ENCODE measurements at regions not wholly inside any gene's neighbourhood (a gene's known extent, or its start where the extent isn't known, plus 50 kb on each side); places are given as distances from the start of the nearest gene placed in this dataset.

DNA sequence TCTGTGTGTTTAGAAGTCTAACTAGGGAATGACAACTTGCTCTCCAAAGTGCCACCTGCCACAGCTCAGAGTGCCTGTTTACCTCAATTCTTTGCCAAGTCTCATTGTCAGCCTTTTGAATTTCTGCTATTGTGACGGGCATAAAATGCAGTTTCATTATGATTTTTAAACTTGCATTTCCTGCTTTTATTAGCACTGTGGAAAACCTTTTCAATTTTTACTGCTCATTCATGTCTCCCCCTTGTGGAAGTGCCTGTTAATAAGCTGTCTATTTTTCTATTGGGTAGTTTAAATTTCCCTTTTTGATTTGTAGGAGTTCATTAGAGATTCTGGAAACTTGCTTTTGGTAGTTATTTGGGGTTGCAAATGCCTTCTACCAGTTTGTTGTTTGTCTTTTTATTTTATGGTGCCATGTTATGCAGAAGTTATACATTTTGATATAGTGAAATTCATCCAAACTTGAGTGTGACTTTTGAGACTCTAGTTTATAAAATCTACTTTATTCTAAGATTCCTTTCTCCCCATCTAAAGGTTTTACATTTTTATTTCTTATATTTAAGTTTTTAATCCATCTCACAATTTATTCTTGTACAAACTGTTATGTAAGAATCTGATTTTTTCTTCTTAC is 53.9 kb upstream of the FRMD4B start:
- TF ChIP-seq, protein P1, sequence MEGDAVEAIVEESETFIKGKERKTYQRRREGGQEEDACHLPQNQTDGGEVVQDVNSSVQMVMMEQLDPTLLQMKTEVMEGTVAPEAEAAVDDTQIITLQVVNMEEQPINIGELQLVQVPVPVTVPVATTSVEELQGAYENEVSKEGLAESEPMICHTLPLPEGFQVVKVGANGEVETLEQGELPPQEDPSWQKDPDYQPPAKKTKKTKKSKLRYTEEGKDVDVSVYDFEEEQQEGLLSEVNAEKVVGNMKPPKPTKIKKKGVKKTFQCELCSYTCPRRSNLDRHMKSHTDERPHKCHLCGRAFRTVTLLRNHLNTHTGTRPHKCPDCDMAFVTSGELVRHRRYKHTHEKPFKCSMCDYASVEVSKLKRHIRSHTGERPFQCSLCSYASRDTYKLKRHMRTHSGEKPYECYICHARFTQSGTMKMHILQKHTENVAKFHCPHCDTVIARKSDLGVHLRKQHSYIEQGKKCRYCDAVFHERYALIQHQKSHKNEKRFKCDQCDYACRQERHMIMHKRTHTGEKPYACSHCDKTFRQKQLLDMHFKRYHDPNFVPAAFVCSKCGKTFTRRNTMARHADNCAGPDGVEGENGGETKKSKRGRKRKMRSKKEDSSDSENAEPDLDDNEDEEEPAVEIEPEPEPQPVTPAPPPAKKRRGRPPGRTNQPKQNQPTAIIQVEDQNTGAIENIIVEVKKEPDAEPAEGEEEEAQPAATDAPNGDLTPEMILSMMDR (IDR thresholded peaks at IDR 0.05; ENCODE audit: insufficient read depth, low read length, severe bottlenecking) = peak; percentile 57
- no peak overlapping the region for H3K4me3 ChIP-seq (ENCODE audit: low read depth, low read length)
- H3K27me3 ChIP-seq (ENCODE audit: control insufficient read depth, insufficient read depth, low read length) = no peaks in the 10 kb centered on the region
- no peak for FAIRE-seq
- no peak for DNase-seq (ENCODE audit: low read depth)
- H3K36me3 ChIP-seq (ENCODE audit: control insufficient read depth, insufficient read depth, low read length) = no peaks in the 10 kb centered on the region

DNA sequence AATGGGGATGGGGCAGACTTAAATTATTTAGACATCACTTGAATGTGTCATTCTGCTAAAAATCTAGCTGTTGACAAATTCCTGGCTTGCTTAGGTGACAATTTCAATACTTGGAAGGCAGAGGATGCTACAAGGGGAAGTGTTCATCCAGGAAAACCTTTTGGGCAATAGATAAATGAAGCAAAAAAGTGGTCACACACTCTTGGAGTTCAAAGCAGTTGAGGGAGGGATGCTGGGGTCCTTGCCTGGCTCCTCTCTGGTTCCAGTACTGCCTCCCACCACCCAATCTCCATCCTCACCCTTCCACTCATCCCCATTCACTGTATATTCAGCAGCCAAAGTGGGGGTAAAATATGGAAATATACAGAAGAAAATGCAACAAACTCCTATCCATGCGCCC is 52.6 kb upstream of the FRMD4B start:
- FAIRE-seq (no peak), DNase-seq (ENCODE audit: low read depth) (no peak)
- no peaks in the 10 kb centered on the region for H3K36me3 ChIP-seq (ENCODE audit: control insufficient read depth, insufficient read depth, low read length)
- TF ChIP-seq, protein P1 (IDR thresholded peaks at IDR 0.05; ENCODE audit: insufficient read depth, low read length, severe bottlenecking) = no peak
- no peak overlapping the region for H3K4me3 ChIP-seq (ENCODE audit: low read depth, low read length)
- H3K27me3 ChIP-seq (ENCODE audit: control insufficient read depth, insufficient read depth, low read length) = no peaks in the 10 kb centered on the region

- no peak overlapping the region for H3K4me3 ChIP-seq (ENCODE audit: low read depth, low read length)
- no peak for DNase-seq (ENCODE audit: low read depth)
- no peak for FAIRE-seq
- H3K27me3 ChIP-seq (ENCODE audit: control insufficient read depth, insufficient read depth, low read length) = no peaks in the 10 kb centered on the region
- TF ChIP-seq, protein P1 (IDR thresholded peaks at IDR 0.05; ENCODE audit: insufficient read depth, low read length, severe bottlenecking) = no peak
- H3K36me3 ChIP-seq (ENCODE audit: control insufficient read depth, insufficient read depth, low read length) = peaks cover 4% of the 10 kb centered on the region
These were observed 49.7 kb upstream of the FRMD4B start for GRCh38 chr3:69435274-69436265.

All from bronchial epithelial cell (primary cell).